IMR-90 (cell line): ENCODE measurements at regions not wholly inside any gene's neighbourhood (a gene's known extent, or its start where the extent isn't known, plus 50 kb on each side); places are given as distances from the start of the nearest gene placed in this dataset.

ENCODE experiments used
- ATAC-seq: fragments of 200-7000 bp; cut with Tn5 transposase; 2 replicates; pipeline ENCODE4 v1.9.1; 2020; ENCODE audit warnings: low read depth, mild to moderate bottlenecking, moderate library complexity
- BruUV-seq: library from RNA; stranded (reverse); fragments of 400-500 nt; replicated peaks from 2 replicates; lab custom pipeline; 2021; lab: Mats Ljungman, UMichigan
- CTCF ChIA-PET: fragments of 300-600 bp; formaldehyde crosslinking; extraction: SDS; loops from one replicate; lab custom pipeline; 2021; ENCODE audit warnings: antibody characterized with exemption; lab: Yijun Ruan, JAX
- POLR2A ChIA-PET: fragments of 300-600 bp; sonication (Branson Sonifier 250); formaldehyde crosslinking; loops from one replicate; lab custom pipeline; 2022; ENCODE audit warnings: antibody characterized with exemption; ENCODE audit not compliant: unreplicated experiment; lab: Charles Lee
- DNase-seq: peaks from one replicate; pipeline ENCODE4 v3.0.0; 2013
- H2AFZ ChIP-seq: replicated peaks from 2 replicates; pipeline ENCODE3; 2013; ENCODE audit warnings: low read length, mild to moderate bottlenecking; ENCODE audit not compliant: poor library complexity
- H2AK5ac ChIP-seq: 2 replicates; pipeline ENCODE4 v1.6.1; 2013; ENCODE audit warnings: low read depth, low read length, inconsistent platforms
- H2AK9ac ChIP-seq: replicated peaks from 2 replicates; pipeline ENCODE3; 2013; ENCODE audit warnings: mild to moderate bottlenecking, low read depth, low read length, moderate library complexity; ENCODE audit not compliant: poor library complexity
- H2BK120ac ChIP-seq: 2 replicates; pipeline ENCODE4 v1.6.1; 2013; ENCODE audit warnings: low read depth, low read length, inconsistent platforms
- H2BK15ac ChIP-seq: 3 replicates; pipeline ENCODE4 v1.6.1; 2013; ENCODE audit warnings: low read depth, low read length, inconsistent platforms
- H2BK20ac ChIP-seq: 2 replicates; pipeline ENCODE4 v1.6.1; 2013; ENCODE audit warnings: low read depth, mild to moderate bottlenecking, inconsistent platforms, low read length, moderate library complexity
- H2BK5ac ChIP-seq: 2 replicates; pipeline ENCODE4 v1.6.1; 2013; ENCODE audit warnings: mild to moderate bottlenecking, low read depth, low read length, inconsistent platforms; ENCODE audit not compliant: poor library complexity, severe bottlenecking
- H3K14ac ChIP-seq: replicated peaks from 2 replicates; pipeline ENCODE4 v1.6.1; 2013; ENCODE audit warnings: low read depth, low read length, inconsistent platforms
- H3K18ac ChIP-seq: 2 replicates; pipeline ENCODE4 v1.6.1; 2013; ENCODE audit warnings: low read depth, low read length, control low read depth
- H3K23ac ChIP-seq: 2 replicates; pipeline ENCODE4 v1.6.1; 2013; ENCODE audit warnings: low read depth, low read length, inconsistent platforms
- H3K27ac ChIP-seq: 2 replicates; pipeline ENCODE4 v1.5.1; 2013; ENCODE audit warnings: mild to moderate bottlenecking, control low read depth, low read length; ENCODE audit not compliant: insufficient read depth
- H3K27me3 ChIP-seq: 2 replicates; pipeline ENCODE4 v1.6.1; 2013; ENCODE audit warnings: low read length; ENCODE audit not compliant: control insufficient read depth, insufficient read depth
- H3K36me3 ChIP-seq: 2 replicates; pipeline ENCODE4 v1.6.1; 2013; ENCODE audit warnings: low read length, mixed read lengths; ENCODE audit not compliant: control insufficient read depth, insufficient read depth
- H3K4ac ChIP-seq: 2 replicates; pipeline ENCODE4 v1.6.1; 2013; ENCODE audit warnings: low read depth, low read length, inconsistent platforms
- H3K4me1 ChIP-seq: 2 replicates; pipeline ENCODE4 v1.6.1; 2013; ENCODE audit warnings: low read length, mixed read lengths; ENCODE audit not compliant: control insufficient read depth, insufficient read depth
- H3K4me2 ChIP-seq: 2 replicates; pipeline ENCODE4 v1.6.1; 2013; ENCODE audit warnings: low read depth, mild to moderate bottlenecking, control low read depth, low read length, moderate library complexity
- H3K4me3 ChIP-seq: 2 replicates; pipeline ENCODE4 v1.5.1; 2013; ENCODE audit warnings: low read depth, mild to moderate bottlenecking, control low read depth, low read length, moderate library complexity; ENCODE audit not compliant: insufficient read depth
- H3K56ac ChIP-seq: 2 replicates; pipeline ENCODE4 v1.6.1; 2013; ENCODE audit warnings: low read length, inconsistent platforms; ENCODE audit not compliant: insufficient read depth; ENCODE audit errors: extremely low read depth
- H3K79me1 ChIP-seq, 2 experiments: 2 replicates each; pipeline ENCODE4 v1.6.1; 2013; ENCODE audit warnings: low read length in 2 of 2, inconsistent platforms in 1 of 2, low read depth in 1 of 2
- H3K9ac ChIP-seq: 2 replicates; pipeline ENCODE4 v1.6.1; 2013; ENCODE audit warnings: low read depth, low read length, control low read depth
- H3K9me1 ChIP-seq: 2 replicates; pipeline ENCODE4 v1.6.1; 2013; ENCODE audit warnings: low read length, inconsistent platforms; ENCODE audit not compliant: insufficient read depth
- H3K9me3 ChIP-seq: 2 replicates; pipeline ENCODE4 v1.6.1; 2013; ENCODE audit warnings: low read length; ENCODE audit not compliant: control insufficient read depth, insufficient read depth
- H4K20me1 ChIP-seq: 2 replicates; pipeline ENCODE4 v1.6.1; 2013; ENCODE audit warnings: low read length, inconsistent platforms; ENCODE audit not compliant: insufficient read depth
- H4K5ac ChIP-seq: 2 replicates; pipeline ENCODE4 v1.6.1; 2013; ENCODE audit warnings: mild to moderate bottlenecking, low read depth, low read length, control low read depth
- H4K8ac ChIP-seq, 2 experiments: 2 replicates each; pipeline ENCODE4 v1.6.1; 2013; ENCODE audit warnings: low read depth in 2 of 2, low read length in 2 of 2, control low read depth in 1 of 2, inconsistent platforms in 1 of 2
- H4K91ac ChIP-seq: 2 replicates; pipeline ENCODE4 v1.6.1; 2013; ENCODE audit warnings: low read depth, low read length, inconsistent platforms; ENCODE audit not compliant: insufficient read depth
- CHD1 ChIP-seq: IDR thresholded peaks from 2 replicates; pipeline ENCODE4 v1.6.1; 2012; ENCODE audit warnings: low read depth, low read length, improper control_type of control experiment
- WGBS, 2 experiments: methylation state at CpG; one replicate each; pipeline versions ENCODE4 v1.1.5 to v1.1.7; 2013; ENCODE audit warnings: missing lambda C conversion rate in 2 of 2; ENCODE audit not compliant: insufficient read length in 1 of 2; ENCODE audit errors: extremely low coverage in 2 of 2; 5-methylcytosine and 5-hydroxymethylcytosine counted together
- dilution Hi-C: fragments of 300-500 bp; cut with HindIII; formaldehyde crosslinking; loops from one replicate; pipeline ENCODE4 v1.14.3; 2018; ENCODE audit warnings: low sequenced_read_pairs; ENCODE audit not compliant: unreplicated experiment
- in situ Hi-C: fragments of 300-500 bp; cut with MboI; formaldehyde crosslinking; loops from 3 replicates; pipeline ENCODE4 v1.14.3; 2019; ENCODE audit warnings: low sequenced_read_pairs, inconsistent platforms, mixed read lengths
- intact Hi-C: fragments of 100-400 bp; cut with micrococcal nuclease; formaldehyde crosslinking; loops from 2 replicates; pipeline ENCODE4 v1.10.0; 2022

DNA sequence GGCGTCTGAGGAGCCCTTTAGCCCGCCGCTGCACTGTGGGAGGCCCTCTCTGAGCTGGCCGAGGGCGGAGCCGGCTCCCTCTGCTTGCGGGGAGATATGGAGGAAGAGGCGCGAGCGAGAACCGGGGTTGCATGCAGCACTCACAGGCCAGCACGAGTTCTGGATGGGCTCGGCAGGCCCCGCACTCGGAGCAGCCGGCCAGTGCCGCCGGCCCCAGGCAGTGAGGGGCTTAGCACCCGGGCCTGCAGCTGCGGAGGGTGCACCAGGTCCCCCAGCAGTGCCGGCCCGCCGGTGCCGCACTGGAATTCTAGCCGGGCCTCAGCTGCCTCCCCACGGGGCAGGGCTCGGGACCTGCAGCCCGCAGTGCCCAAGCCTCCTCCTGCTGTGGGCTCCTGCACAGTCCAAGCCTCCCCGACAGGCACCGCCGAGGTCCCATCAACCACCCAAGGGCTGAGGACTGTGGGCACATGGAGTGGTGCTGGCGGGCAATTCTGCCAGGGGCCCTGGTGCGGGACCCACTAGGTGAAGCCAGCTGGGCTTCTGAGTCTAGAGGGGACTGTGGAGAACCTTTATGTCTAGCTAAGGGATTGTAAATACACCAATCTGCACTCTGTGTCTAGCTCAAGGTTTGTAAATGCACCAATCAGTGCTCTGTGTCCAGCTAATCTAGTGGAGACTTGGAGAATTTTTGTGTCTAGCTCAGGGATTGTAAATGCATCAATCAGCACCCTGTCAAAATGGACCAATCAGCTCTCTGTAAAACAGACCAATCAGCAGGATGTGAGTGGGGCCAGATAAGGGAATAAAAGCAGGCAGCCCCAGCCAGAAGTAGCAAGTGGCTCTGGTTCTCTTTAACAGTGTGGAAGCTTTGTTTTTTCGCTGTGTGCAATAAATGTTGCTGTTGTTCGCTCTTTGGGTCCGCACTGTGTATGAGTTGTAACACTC, 329.7 kb upstream of the JARID2 start:
- 97% methylated on average over 22 of the region's 36 CpGs; no CpG with 5 or more reads in 1 of the 2 experiments for WGBS, 2 experiments
- ATAC-seq = no peak
- Histone ChIP-seq H2BK5ac (no peak overlapping the region), H3K79me1 (no peaks in the 10 kb centered on the region), H2AK5ac (no peak overlapping the region), H3K14ac (no peak overlapping the region), H4K20me1 (no peaks in the 10 kb centered on the region), H3K4me1 (peaks cover 2% of the 10 kb centered on the region), H4K8ac (no peak overlapping the region; a peak in 1 of 4 replicates), H3K4me2 (no peak overlapping the region), H2AK9ac (no peak overlapping the region), H3K56ac (no peak overlapping the region), H2AFZ (no peak overlapping the region), H3K9me3 (no peaks in the 10 kb centered on the region), H3K9ac (no peak overlapping the region), H3K27ac (no peak overlapping the region), H2BK20ac (no peak overlapping the region), H3K27me3 (no peaks in the 10 kb centered on the region), H2BK15ac (no peak overlapping the region), H3K9me1 (no peaks in the 10 kb centered on the region), H4K5ac (no peak overlapping the region), H3K18ac (no peak overlapping the region), H3K4me3 (no peak overlapping the region), H3K4ac (no peak overlapping the region), H4K91ac (no peak overlapping the region), H3K36me3 (no peaks in the 10 kb centered on the region), H2BK120ac (no peak overlapping the region), H3K23ac (no peak overlapping the region)
- TF ChIP-seq CHD1 = no peak
- ChIA-PET CTCF (interaction anchor here (0.5 to 1.2 kb wide), 3 partner anchors 10 to 53 kb away, joined by 3 to 4 read pairs (median 3); no protein-coding TSS in a partner anchor), POLR2A (no interaction called here)
- no TSS peak for BruUV-seq
- in situ Hi-C loops = no loop called here
- DNase-seq = no peak
- dilution Hi-C loops = no loop called here
- intact Hi-C loops = no loop called here
